ENCODE measurements at regions not wholly inside any gene's neighbourhood (a gene's known extent, or its start where the extent isn't known, plus 50 kb on each side); places are given as distances from the start of the nearest gene placed in this dataset.

- TF ChIP-seq EZH2 (IDR thresholded peaks at IDR 0.05; ENCODE audit: insufficient read depth, poor library complexity, severe bottlenecking) (no peak), EZH2phosphoT487 (IDR thresholded peaks at IDR 0.05; ENCODE audit: insufficient read depth, low read depth) (no peak)
Measured at GRCh38 chr4:128601991-128602695, 207.4 kb upstream of the JADE1 start.

All from GM23248 (cell line).